ENCODE measurements at regions not wholly inside any gene's neighbourhood (a gene's known extent, or its start where the extent isn't known, plus 50 kb on each side); places are given as distances from the start of the nearest gene placed in this dataset.
"Not testable (repeated sequence)": the region's sequence is repeated elsewhere in the genome, so short reads cannot be mapped to it uniquely, and the experiment has no call there.

GRCh38 chr2:239644594-239644993 lies 243.8 kb upstream of the HDAC4 start:
- not testable (repeated sequence) for TF ChIP-seq CTCF (optimal IDR thresholded peaks at IDR 0.05 in 1 of 3, IDR thresholded peaks at IDR 0.05 in 1 of 3, conservative IDR thresholded peaks at IDR 0.05 in 1 of 3; ENCODE audit: extremely low read depth in 1 of 3, insufficient read depth in 2 of 3, low read length in 3 of 3); EZH2 (IDR thresholded peaks at IDR 0.05; ENCODE audit: low read length)

All from keratinocyte (primary cell).